Neuron (in vitro differentiated cells): ENCODE measurements at regions not wholly inside any gene's neighbourhood (a gene's known extent, or its start where the extent isn't known, plus 50 kb on each side); places are given as distances from the start of the nearest gene placed in this dataset.

Experiments used
- H2AFZ ChIP-seq: one replicate; pipeline ENCODE4 v1.6.1; 2013; ENCODE audit warnings: low read depth, mild to moderate bottlenecking, inconsistent platforms, low read length, moderate library complexity
- H3K27me3 ChIP-seq: one replicate; pipeline ENCODE4 v1.6.1; 2013; ENCODE audit warnings: low read length; ENCODE audit not compliant: insufficient read depth
- H3K36me3 ChIP-seq: one replicate; pipeline ENCODE4 v1.6.1; 2013; ENCODE audit warnings: low read length; ENCODE audit not compliant: insufficient read depth
- H3K4me1 ChIP-seq: one replicate; pipeline ENCODE4 v1.6.1; 2013; ENCODE audit warnings: low read length; ENCODE audit not compliant: insufficient read depth
- H3K4me3 ChIP-seq: 2 replicates; pipeline ENCODE4 v1.5.1; 2013; ENCODE audit warnings: mild to moderate bottlenecking, low read length, moderate library complexity
- H3K9me3 ChIP-seq: one replicate; pipeline ENCODE4 v1.6.1; 2013; ENCODE audit warnings: low read length

- Histone ChIP-seq H3K4me3 (no peak overlapping the region), H2AFZ (no peak overlapping the region), H3K27me3 (no peaks in the 10 kb centered on the region), H3K4me1 (no peaks in the 10 kb centered on the region), H3K36me3 (no peaks in the 10 kb centered on the region), H3K9me3 (no peaks in the 10 kb centered on the region)
These were observed 321.7 kb upstream of the PLET1 start for GRCh38 chr11:112582366-112582765.

- Histone ChIP-seq H3K36me3 (no peaks in the 10 kb centered on the region), H2AFZ (no peak overlapping the region), H3K27me3 (no peaks in the 10 kb centered on the region), H3K4me3 (no peak overlapping the region), H3K9me3 (no peaks in the 10 kb centered on the region), H3K4me1 (no peaks in the 10 kb centered on the region)
These were observed 322.7 kb upstream of the PLET1 start for GRCh38 chr11:112583261-112583893.

- Histone ChIP-seq H3K9me3 (no peaks in the 10 kb centered on the region), H3K4me3 (no peak overlapping the region), H2AFZ (no peak overlapping the region), H3K27me3 (no peaks in the 10 kb centered on the region), H3K36me3 (no peaks in the 10 kb centered on the region), H3K4me1 (no peaks in the 10 kb centered on the region)
These were observed 324.0 kb upstream of the PLET1 start for GRCh38 chr11:112584672-112585071.

- no peaks in the 10 kb centered on the region for H3K27me3 ChIP-seq
- no peaks in the 10 kb centered on the region for H3K36me3 ChIP-seq
- no peaks in the 10 kb centered on the region for H3K4me1 ChIP-seq
- H3K4me3 ChIP-seq: no peak overlapping the region
- no peaks in the 10 kb centered on the region for H3K9me3 ChIP-seq
- no peak overlapping the region for H2AFZ ChIP-seq
These were observed 327.0 kb upstream of the PLET1 start for GRCh38 chr11:112587664-112588063.

GRCh38 chr11:112588252-112588694 lies 327.6 kb upstream of the PLET1 start:
- H3K27me3 ChIP-seq: no peaks in the 10 kb centered on the region
- no peak overlapping the region for H3K4me3 ChIP-seq
- no peaks in the 10 kb centered on the region for H3K4me1 ChIP-seq

GRCh38 chr11:112589155-112589554 lies 328.5 kb upstream of the PLET1 start:
- Histone ChIP-seq H2AFZ (no peak overlapping the region), H3K36me3 (no peaks in the 10 kb centered on the region), H3K9me3 (no peaks in the 10 kb centered on the region), H3K4me1 (no peaks in the 10 kb centered on the region), H3K4me3 (no peak overlapping the region), H3K27me3 (no peaks in the 10 kb centered on the region)

More at GRCh38 chr11:112588252-112588694, 327.6 kb upstream of the PLET1 start:
- no peaks in the 10 kb centered on the region for H3K9me3 ChIP-seq
- no peaks in the 10 kb centered on the region for H3K36me3 ChIP-seq
- H2AFZ ChIP-seq: no peak overlapping the region

- Histone ChIP-seq H3K9me3 (no peaks in the 10 kb centered on the region), H3K27me3 (no peaks in the 10 kb centered on the region), H3K36me3 (no peaks in the 10 kb centered on the region), H2AFZ (no peak overlapping the region), H3K4me3 (no peak overlapping the region), H3K4me1 (no peaks in the 10 kb centered on the region)
These were observed 330.1 kb upstream of the PLET1 start for GRCh38 chr11:112590764-112591163.

GRCh38 chr11:112593440-112593839 lies 332.8 kb upstream of the PLET1 start:
- H3K9me3 ChIP-seq: no peaks in the 10 kb centered on the region
- H3K27me3 ChIP-seq: no peaks in the 10 kb centered on the region
- H3K4me3 ChIP-seq: no peak overlapping the region
- no peak overlapping the region for H2AFZ ChIP-seq
- no peaks in the 10 kb centered on the region for H3K4me1 ChIP-seq
- no peaks in the 10 kb centered on the region for H3K36me3 ChIP-seq

GRCh38 chr11:112596324-112596723 lies 335.7 kb upstream of the PLET1 start:
- H3K4me3 ChIP-seq: no peak overlapping the region
- H3K27me3 ChIP-seq: no peaks in the 10 kb centered on the region
- no peaks in the 10 kb centered on the region for H3K4me1 ChIP-seq
- H2AFZ ChIP-seq: no peak overlapping the region
- H3K9me3 ChIP-seq: no peaks in the 10 kb centered on the region
- no peaks in the 10 kb centered on the region for H3K36me3 ChIP-seq

- peaks cover 2% of the 10 kb centered on the region for H3K27me3 ChIP-seq
- H3K4me1 ChIP-seq: no peaks in the 10 kb centered on the region
- no peak overlapping the region for H3K4me3 ChIP-seq
- no peaks in the 10 kb centered on the region for H3K36me3 ChIP-seq
- no peak overlapping the region for H2AFZ ChIP-seq
- no peaks in the 10 kb centered on the region for H3K9me3 ChIP-seq
These were observed 336.7 kb upstream of the PLET1 start for GRCh38 chr11:112597286-112597790.

- Histone ChIP-seq H3K4me1 (no peaks in the 10 kb centered on the region), H3K4me3 (no peak overlapping the region), H3K27me3 (peaks cover 2% of the 10 kb centered on the region), H3K36me3 (no peaks in the 10 kb centered on the region), H2AFZ (no peak overlapping the region), H3K9me3 (no peaks in the 10 kb centered on the region)
These were observed 338.6 kb upstream of the PLET1 start for GRCh38 chr11:112599265-112599664.

- Histone ChIP-seq H2AFZ (no peak overlapping the region), H3K4me3 (no peak overlapping the region), H3K27me3 (peaks cover 2% of the 10 kb centered on the region), H3K4me1 (no peaks in the 10 kb centered on the region), H3K36me3 (no peaks in the 10 kb centered on the region), H3K9me3 (no peaks in the 10 kb centered on the region)
These were observed 339.3 kb upstream of the PLET1 start for GRCh38 chr11:112599856-112600533.

GRCh38 chr11:112605093-112605666 lies 344.5 kb upstream of the PLET1 start:
- Histone ChIP-seq H3K9me3 (no peaks in the 10 kb centered on the region), H3K27me3 (peaks cover 2% of the 10 kb centered on the region)

More at GRCh38 chr11:112605093-112605666, 344.5 kb upstream of the PLET1 start:
- no peaks in the 10 kb centered on the region for H3K36me3 ChIP-seq
- H3K4me1 ChIP-seq: no peaks in the 10 kb centered on the region
- H2AFZ ChIP-seq: no peak overlapping the region
- H3K4me3 ChIP-seq: no peak overlapping the region
